HG03558 (cell line): ENCODE measurements at regions not wholly inside any gene's neighbourhood (a gene's known extent, or its start where the extent isn't known, plus 50 kb on each side); places are given as distances from the start of the nearest gene placed in this dataset.
A peak's percentile ranks its signal among the peaks of the same experiment; 100 is the strongest.

ENCODE experiments used
- ATAC-seq: cut with Tn5 transposase; IDR thresholded peaks from one replicate; pipeline ENCODE4 v1.9.1; 2021; ENCODE audit warnings: moderate number of reproducible peaks; ENCODE audit not compliant: unreplicated experiment; ENCODE audit errors: extremely low read depth

DNA sequence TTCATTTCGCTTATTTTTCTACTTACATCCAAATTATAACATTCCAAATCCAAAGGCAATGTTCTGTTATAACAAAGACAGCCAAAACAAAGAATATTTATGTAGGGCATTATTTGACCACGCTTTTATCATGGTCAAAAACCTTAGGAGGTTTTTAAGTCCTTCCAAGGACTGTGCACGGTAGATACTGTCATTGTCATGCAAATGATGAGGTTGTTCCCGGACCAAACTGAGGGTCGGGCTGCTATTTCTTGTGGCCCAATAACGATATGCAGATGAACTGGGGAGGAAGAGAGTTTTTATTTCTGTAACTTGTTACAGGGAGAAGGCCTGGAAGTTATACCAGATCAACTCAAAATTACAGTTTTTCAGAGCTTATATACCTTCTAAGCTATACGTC lies 56.6 kb upstream of the STEAP4 start:
- ATAC-seq: no peak

- ATAC-seq: no peak
Measured at GRCh38 chr7:88361357-88361756, 54.7 kb upstream of the STEAP4 start.

- no peak for ATAC-seq
Measured at GRCh38 chr7:88358881-88359280, 52.2 kb upstream of the STEAP4 start.

GRCh38 chr7:88358526-88358838 lies 51.8 kb upstream of the STEAP4 start:
- ATAC-seq: no peak

DNA sequence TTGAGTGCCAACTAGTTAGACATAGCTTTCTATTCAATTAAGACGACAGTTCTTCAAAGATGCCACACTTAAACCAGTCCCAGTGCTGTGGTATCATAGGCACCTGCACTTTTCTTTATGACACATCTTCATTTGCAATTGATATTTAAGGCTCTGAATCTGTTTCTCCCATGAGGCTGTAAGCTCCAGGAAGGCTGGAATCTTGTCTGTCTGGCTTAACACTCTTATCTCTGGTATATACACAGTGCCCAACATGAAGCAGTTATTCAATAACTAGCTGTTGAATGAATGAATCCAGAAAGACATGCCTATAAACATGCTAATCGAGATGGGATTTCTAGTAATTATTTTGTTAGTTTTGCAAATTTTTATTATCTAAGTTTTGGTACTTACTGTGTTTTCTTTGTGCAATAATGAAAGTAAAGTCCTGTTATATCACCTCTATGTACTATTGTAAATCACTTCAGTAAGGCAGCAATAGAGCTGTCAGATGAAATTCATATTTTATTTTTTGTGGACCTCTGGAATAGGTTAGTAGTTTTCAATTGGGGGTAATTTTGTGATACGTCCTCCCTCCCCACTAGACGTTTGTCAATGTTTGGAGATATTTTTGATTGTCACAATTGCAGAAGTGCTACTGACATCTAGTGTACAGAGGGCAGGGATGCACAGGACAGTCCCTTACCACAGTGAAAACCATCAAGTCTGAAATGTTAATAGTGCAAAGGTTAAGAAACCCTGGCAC lies 51.3 kb upstream of the STEAP4 start:
- ATAC-seq: peak; percentile 68

DNA sequence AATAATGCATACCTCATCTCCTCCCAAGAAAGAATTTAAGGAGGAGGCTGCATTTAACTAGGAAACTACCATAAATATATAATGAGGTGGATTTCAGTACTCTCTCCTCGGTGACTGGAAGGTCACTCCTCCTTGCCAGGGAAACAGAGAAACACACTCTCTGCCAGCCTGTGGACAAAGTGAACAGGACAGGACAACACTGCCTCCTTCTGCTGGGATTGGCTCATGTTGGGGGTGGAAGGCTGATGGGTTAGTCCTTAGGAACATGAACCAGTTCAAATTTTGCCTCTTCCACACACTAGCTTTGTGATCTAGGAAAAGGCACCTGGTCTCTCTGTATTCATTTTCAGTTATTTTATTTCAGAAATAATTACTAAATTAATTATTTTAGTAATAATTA lies 50.6 kb upstream of the STEAP4 start:
- no peak for ATAC-seq
